ENCODE measurements at regions not wholly inside any gene's neighbourhood (a gene's known extent, or its start where the extent isn't known, plus 50 kb on each side); places are given as distances from the start of the nearest gene placed in this dataset.
"Not testable (repeated sequence)": the region's sequence is repeated elsewhere in the genome, so short reads cannot be mapped to it uniquely, and the experiment has no call there.

DNA sequence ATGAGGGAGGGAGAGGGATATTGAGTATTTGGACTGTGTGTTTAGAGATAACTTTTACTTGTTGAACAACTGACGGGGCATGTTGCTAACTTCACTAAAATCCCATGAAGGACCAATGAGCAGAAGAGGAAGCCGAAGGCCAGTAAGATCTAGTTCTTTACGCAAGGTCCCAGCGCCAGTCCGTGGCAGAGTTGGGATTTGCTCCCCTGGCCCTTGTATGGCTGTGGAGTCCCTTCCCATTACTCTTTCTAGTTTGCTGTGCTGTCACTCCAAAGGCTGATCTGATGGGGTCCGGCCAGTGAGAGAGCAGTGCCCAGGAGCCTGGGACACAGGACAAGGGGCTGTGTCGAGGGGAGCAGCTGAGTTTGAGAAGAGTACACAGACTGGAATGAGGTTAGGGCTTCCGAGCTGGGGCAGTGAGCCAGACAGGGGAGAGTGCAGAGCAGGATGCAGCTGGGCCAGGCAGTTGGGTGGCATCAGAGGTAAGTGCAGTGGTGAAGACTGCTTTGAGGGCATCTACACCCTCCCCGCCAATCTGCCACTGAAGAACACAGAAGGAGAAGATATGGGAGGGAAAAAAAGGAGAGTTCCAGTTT lies 692.9 kb upstream of the HS6ST1 start:
- H3K4me3 ChIP-seq (replicated peaks; ENCODE audit: low read depth, low read length), result no peak overlapping the region
- DNase-seq (ENCODE audit: extremely low read depth, low read depth), result no peak
- TF ChIP-seq, protein P1, sequence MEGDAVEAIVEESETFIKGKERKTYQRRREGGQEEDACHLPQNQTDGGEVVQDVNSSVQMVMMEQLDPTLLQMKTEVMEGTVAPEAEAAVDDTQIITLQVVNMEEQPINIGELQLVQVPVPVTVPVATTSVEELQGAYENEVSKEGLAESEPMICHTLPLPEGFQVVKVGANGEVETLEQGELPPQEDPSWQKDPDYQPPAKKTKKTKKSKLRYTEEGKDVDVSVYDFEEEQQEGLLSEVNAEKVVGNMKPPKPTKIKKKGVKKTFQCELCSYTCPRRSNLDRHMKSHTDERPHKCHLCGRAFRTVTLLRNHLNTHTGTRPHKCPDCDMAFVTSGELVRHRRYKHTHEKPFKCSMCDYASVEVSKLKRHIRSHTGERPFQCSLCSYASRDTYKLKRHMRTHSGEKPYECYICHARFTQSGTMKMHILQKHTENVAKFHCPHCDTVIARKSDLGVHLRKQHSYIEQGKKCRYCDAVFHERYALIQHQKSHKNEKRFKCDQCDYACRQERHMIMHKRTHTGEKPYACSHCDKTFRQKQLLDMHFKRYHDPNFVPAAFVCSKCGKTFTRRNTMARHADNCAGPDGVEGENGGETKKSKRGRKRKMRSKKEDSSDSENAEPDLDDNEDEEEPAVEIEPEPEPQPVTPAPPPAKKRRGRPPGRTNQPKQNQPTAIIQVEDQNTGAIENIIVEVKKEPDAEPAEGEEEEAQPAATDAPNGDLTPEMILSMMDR (IDR thresholded peaks at IDR 0.05; ENCODE audit: low read depth, low read length, missing control alignments), result no peak

DNA sequence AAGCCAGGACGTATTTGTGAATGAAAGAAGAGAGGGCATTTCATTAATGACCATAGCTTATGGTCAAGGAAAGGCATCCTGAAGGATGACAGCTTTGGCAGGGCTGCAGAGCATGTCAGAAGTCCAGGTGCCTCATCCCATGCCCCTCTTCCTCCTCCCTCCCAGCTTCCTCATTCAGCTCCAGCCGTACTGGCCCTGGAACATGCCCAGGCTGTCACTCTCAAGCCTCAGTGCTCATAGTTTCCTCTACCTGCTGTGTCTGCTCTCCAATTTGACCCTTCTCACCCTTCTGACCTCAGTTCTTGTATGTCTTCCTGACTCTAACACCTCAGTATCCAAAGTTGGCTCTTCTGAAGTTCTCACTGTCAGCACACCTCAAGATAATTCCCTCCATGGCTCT lies 695.8 kb upstream of the HS6ST1 start:
- no peak for DNase-seq (ENCODE audit: extremely low read depth, low read depth)
- TF ChIP-seq, protein P1 (IDR thresholded peaks at IDR 0.05; ENCODE audit: low read depth, low read length, missing control alignments), result no peak
- no peak overlapping the region for H3K4me3 ChIP-seq (replicated peaks; ENCODE audit: low read depth, low read length)

DNA sequence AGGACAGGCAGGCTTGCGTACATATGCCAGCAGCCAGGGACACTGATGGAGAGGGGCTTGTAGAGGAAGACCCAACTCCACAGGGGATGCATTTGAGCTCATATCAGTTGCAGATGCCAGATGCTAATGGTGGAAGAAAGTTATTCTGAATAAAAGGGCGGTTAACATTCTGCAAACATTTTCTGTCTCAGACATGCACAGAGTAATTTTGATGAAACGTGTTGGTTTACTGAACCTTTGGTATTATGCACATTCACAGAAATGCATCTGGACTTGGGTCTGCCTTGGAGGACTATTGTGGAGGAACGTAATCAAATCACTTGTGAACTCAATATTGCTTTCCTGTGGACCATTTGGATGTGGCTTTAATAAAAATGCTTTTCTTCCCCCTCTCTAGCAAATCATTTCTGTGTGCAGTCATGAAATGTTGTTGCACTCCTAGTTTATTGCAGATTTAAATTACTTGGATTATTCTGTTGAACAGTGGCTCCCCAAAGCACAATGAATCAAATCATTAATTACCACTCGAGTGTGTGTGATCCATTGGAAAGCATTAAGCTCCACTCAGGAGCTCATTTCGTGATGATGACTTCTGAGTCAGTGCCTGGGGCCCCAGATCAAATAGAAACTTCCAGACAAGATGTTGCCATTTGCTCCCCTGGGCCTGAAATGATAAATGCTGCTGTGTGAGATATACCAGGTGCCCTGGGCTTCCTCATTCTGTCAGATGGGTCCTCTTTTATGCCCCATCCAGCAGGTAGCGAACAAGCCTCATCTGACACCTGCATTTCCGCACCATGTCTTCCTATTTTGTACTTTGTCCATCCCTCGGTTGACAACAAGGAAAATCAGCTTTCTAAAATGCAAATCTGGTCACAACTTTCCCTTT lies 697.0 kb upstream of the HS6ST1 start:
- TF ChIP-seq, protein P1 (IDR thresholded peaks at IDR 0.05; ENCODE audit: low read depth, low read length, missing control alignments), result no peak
- H3K4me3 ChIP-seq (replicated peaks; ENCODE audit: low read depth, low read length), result no peak overlapping the region
- no peak for DNase-seq (ENCODE audit: extremely low read depth, low read depth)

DNA sequence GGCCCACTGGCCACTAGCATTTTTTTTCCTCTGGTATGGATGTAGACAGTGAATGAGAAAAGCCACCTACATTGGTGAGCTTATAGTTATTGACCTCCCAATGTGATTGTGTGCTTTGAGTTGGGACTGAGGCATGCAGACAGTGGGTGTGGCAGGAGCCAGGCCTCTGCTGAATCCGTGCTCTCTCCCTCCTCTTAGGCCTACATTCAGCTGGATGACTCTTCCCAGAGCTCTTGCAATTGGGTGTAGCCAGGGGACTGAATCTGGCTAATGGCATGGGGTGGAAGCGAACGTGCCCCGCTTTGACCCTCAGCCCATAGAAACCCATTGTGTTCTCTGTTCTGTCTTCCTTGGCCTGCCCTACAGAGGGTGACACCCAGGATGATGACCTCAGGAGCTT lies 698.3 kb upstream of the HS6ST1 start:
- no peak overlapping the region for H3K4me3 ChIP-seq (replicated peaks; ENCODE audit: low read depth, low read length)
- TF ChIP-seq, protein P1 (IDR thresholded peaks at IDR 0.05; ENCODE audit: low read depth, low read length, missing control alignments), result no peak
- no peak for DNase-seq (ENCODE audit: extremely low read depth, low read depth)

DNA sequence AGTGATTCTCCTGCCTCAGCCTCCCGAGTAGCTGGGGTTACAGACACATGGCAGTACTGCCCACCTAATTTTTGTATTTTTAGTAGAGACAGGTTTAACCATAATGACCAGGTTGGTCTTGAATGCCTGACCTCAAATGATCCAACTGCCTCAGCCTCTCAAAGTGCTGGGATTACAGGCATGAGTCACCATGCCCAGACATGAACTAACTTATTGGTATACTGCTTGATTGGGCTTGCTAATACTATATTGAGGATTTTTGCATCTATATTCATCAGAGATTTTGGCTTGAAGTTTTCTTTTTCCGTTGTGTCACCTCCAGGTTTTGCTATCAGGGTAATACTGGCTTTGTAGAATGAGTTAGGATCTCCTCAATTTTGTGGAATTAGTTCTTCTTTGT lies 706.1 kb upstream of the HS6ST1 start:
- TF ChIP-seq, protein P1 (IDR thresholded peaks at IDR 0.05; ENCODE audit: low read depth, low read length, missing control alignments), result no peak
- no peak overlapping the region for H3K4me3 ChIP-seq (replicated peaks; ENCODE audit: low read depth, low read length)
- DNase-seq (ENCODE audit: extremely low read depth, low read depth), result no peak

DNA sequence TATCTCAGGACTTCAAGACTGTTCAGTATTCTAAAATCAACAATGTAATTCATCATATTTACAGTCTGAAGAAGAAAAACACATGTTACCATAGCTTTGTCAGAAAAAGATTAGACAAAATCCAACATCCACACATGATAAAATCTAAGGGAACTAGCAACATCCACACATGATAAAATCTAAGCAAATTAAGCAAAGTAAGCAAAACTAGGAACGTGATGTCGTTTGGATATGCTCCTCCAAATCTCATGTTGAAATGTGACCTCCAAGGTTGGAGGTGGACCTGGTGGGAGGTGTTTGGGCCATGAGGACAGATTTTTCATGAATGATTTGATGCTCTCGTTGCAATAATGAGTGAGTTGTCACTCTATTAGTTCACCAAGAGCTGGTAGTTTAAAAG lies 717.3 kb upstream of the HS6ST1 start:
- no peak overlapping the region for H3K4me3 ChIP-seq (replicated peaks; ENCODE audit: low read depth, low read length)
- DNase-seq (ENCODE audit: extremely low read depth, low read depth), result no peak
- TF ChIP-seq, protein P1 (IDR thresholded peaks at IDR 0.05; ENCODE audit: low read depth, low read length, missing control alignments), result no peak

DNA sequence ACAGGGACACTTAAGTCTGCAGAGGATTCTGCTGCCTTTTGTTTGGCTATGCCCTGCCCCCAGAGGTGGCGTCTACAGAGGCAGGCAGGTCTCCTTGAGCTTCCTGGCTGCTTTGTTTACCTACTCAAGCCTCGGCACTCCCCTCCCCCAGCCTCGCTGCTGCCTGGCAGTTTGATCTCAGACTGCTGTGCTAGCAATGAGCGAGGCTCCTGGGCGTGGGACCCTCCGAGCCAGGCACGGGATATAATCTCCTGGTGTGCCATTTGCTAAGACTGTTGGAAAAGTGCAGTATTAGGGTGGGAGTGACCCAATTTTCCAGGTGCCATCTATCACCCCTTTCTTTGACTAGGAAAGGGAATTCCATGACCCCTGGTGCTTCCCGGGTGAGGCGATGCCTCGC lies 725.0 kb upstream of the HS6ST1 start:
- not testable (repeated sequence) for DNase-seq (ENCODE audit: extremely low read depth, low read depth); H3K4me3 ChIP-seq (replicated peaks; ENCODE audit: low read depth, low read length)

DNA sequence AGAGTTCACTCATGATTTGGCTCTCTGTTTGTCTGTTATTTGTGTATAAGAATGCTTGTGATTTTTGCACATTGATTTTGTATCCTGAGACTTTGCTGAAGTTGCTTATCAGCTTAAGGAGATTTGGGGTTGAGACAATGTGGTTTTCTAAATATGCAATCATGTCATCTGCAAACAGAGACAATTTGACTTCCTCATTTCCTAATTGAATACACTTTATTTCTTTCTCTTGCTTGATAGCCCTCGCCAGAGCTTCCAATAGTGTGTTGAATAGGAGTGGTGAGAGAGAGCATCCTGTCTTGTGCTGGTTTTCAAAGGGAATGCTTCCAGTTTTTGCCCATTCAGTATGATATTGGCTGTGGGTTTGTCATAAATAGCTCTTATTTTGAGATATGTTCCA lies 727.8 kb upstream of the HS6ST1 start:
- not testable (repeated sequence) for DNase-seq (ENCODE audit: extremely low read depth, low read depth); H3K4me3 ChIP-seq (replicated peaks; ENCODE audit: low read depth, low read length)
